Activated CD4-positive, alpha-beta T cell treated with anti-CD3 and anti-CD28 coated beads, Interleukin-2, amount 10 ng/mL, durations not matched to agents 24 days and 14 days (primary cell): ENCODE measurements at regions not wholly inside any gene's neighbourhood (a gene's known extent, or its start where the extent isn't known, plus 50 kb on each side); places are given as distances from the start of the nearest gene placed in this dataset.
"Not testable (repeated sequence)": the region's sequence is repeated elsewhere in the genome, so short reads cannot be mapped to it uniquely, and the experiment has no call there.

ENCODE experiments used
- DNase-seq: peaks from one replicate; pipeline ENCODE4 v3.0.0; 2022
- H3K27ac Mint-ChIP-seq: one replicate; pipeline ENCODE4 v1.8.0; 2022; ENCODE audit warnings: mild to moderate bottlenecking, mixed read lengths
- H3K27me3 Mint-ChIP-seq: one replicate; pipeline ENCODE4 v1.8.0; 2022; ENCODE audit warnings: mixed read lengths
- H3K36me3 Mint-ChIP-seq: one replicate; pipeline ENCODE4 v1.8.0; 2022; ENCODE audit warnings: low read depth, mild to moderate bottlenecking, mixed read lengths
- H3K4me1 Mint-ChIP-seq: one replicate; pipeline ENCODE4 v1.8.0; 2021; ENCODE audit warnings: mixed read lengths
- H3K4me3 Mint-ChIP-seq: one replicate; pipeline ENCODE4 v1.8.0; 2022; ENCODE audit warnings: mild to moderate bottlenecking, moderate library complexity, mixed read lengths
- H3K9me3 Mint-ChIP-seq: one replicate; pipeline ENCODE4 v1.8.0; 2021; ENCODE audit warnings: mixed read lengths
- intact Hi-C: fragments of 100-400 bp; cut with micrococcal nuclease; formaldehyde crosslinking; loops from one replicate; pipeline ENCODE4 v1.15.1; 2023

DNA sequence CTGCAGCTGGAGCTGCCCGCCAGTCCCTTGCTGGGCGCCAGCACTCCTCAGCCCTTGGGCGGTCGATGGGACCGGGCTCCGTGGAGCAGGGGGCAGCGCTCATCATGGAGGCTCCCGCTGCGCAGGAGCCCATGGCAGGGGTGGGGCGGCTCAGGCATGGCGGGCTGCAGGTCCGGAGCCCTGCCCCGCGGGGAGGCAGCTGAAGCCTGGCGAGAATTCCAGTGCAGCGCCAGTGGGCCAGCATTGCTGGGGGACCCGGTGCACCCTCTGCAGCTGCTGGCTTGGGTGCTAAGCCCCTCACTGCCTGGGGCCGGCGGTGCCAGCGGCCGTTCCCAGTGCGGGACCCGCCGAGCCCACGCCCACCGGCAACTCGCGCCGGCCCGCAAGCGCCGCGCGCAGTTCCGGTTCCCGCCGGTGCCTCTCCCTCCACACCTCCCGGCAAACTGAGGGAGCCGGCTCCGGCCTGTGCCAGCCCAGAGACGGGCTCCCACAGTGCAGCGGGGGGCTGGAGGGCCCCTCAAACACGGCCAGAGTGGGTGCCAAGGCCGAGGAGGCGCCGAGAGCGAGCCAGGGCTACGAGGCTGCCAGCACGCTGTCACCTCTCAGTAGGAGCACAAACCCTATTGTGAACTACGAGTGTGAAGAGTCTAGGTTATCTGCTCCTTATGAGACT lies 687.1 kb downstream of the PCDH17 start:
- no peak for DNase-seq
- Mint-ChIP-seq H3K27ac (no peak overlapping the region), H3K4me1 (no peaks in the 10 kb centered on the region), H3K4me3 (no peak overlapping the region), H3K27me3 (no peaks in the 10 kb centered on the region), H3K36me3 (no peaks in the 10 kb centered on the region), H3K9me3 (no peaks in the 10 kb centered on the region)
- intact Hi-C loops, result no loop called here

- intact Hi-C loops, result no loop called here
- no peak overlapping the region for H3K27ac Mint-ChIP-seq
- H3K36me3 Mint-ChIP-seq, result no peaks in the 10 kb centered on the region
- H3K9me3 Mint-ChIP-seq, result no peaks in the 10 kb centered on the region
- H3K27me3 Mint-ChIP-seq, result no peaks in the 10 kb centered on the region
- no peak for DNase-seq
- no peak overlapping the region for H3K4me3 Mint-ChIP-seq
- no peaks in the 10 kb centered on the region for H3K4me1 Mint-ChIP-seq
Observed at GRCh38 chr13:58324161-58324560, 692.6 kb downstream of the PCDH17 start.

DNA sequence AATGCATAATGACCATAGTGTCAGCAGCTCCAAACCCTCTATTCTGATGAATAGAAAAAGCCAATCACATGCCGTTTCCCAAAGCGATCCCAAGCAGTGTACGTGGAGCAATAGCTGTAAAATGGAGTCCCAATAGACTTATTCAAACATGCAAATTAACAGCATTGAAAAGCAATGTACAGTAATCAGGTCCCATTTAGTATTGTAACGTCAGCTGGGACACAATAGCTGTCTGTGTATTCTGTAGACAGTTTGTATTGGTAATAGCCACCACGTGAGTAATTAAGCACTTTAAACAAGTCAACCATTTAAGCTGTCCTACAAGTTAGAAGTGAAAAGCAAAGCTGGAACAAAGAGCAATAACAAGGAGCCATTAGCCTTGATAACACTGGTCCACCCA lies 698.2 kb downstream of the PCDH17 start:
- DNase-seq, result no peak
- Mint-ChIP-seq H3K27me3 (no peaks in the 10 kb centered on the region), H3K36me3 (no peaks in the 10 kb centered on the region), H3K9me3 (no peaks in the 10 kb centered on the region), H3K4me1 (no peaks in the 10 kb centered on the region), H3K27ac (no peak overlapping the region), H3K4me3 (no peak overlapping the region)
- intact Hi-C loops, result no loop called here

DNA sequence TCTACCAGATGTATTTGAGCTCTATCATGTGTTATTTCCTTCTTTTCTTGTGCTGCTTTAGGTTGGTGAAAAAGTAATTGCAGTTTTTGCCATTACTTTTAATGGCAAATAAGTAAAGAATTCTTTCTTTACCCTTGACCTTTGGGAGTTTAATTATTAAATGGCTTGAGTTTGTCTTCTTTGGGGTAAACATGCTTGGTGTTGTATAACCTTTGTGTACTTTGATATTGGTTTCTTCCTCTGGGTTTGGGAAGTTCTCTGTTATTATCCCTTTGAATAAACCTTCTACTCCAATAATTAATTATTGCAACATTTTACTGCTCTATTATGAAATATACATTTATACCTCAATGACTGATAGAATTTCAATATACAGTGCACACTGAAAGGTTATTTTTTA lies 709.4 kb downstream of the PCDH17 start:
- intact Hi-C loops, result no loop called here
- no peaks in the 10 kb centered on the region for H3K4me1 Mint-ChIP-seq
- peaks cover 5% of the 10 kb centered on the region for H3K9me3 Mint-ChIP-seq
- H3K4me3 Mint-ChIP-seq, result no peak overlapping the region
- H3K27ac Mint-ChIP-seq, result no peak overlapping the region
- H3K36me3 Mint-ChIP-seq, result no peaks in the 10 kb centered on the region
- H3K27me3 Mint-ChIP-seq, result no peaks in the 10 kb centered on the region
- DNase-seq, result no peak

DNA sequence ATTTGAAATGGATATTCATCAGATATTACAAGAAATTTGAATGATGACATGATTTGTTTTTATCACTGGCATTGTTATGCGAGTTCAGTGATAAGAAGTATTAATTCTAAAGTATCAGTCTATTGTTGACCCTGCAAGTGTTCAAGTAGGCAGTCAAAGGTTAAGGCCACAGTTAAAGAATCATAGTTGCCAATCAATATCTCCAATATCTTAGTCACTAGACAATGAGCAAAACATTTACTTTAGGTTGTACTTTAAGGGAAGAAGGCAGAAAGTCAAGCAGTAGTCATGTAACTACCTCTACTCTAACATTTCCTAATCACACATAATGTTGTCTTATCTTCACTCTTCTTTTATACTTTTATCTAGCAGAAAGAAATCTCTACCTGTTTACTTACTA lies 709.8 kb downstream of the PCDH17 start:
- intact Hi-C loops, result no loop called here
- Mint-ChIP-seq H3K4me1 (no peaks in the 10 kb centered on the region), H3K4me3 (no peak overlapping the region), H3K36me3 (no peaks in the 10 kb centered on the region), H3K27me3 (no peaks in the 10 kb centered on the region), H3K27ac (no peak overlapping the region), H3K9me3 (peaks cover 5% of the 10 kb centered on the region)
- DNase-seq, result no peak

GRCh38 chr13:58343076-58343475 lies 711.5 kb downstream of the PCDH17 start:
- Mint-ChIP-seq H3K36me3 (no peaks in the 10 kb centered on the region), H3K4me3 (no peak overlapping the region), H3K27me3 (no peaks in the 10 kb centered on the region), H3K9me3 (peaks cover 5% of the 10 kb centered on the region), H3K4me1 (no peaks in the 10 kb centered on the region), H3K27ac (no peak overlapping the region)
- DNase-seq, result no peak
- intact Hi-C loops, result no loop called here

- H3K4me1 Mint-ChIP-seq, H3K27ac Mint-ChIP-seq, H3K36me3 Mint-ChIP-seq, DNase-seq, intact Hi-C loops, H3K27me3 Mint-ChIP-seq, H3K4me3 Mint-ChIP-seq: not testable (repeated sequence)
- H3K9me3 Mint-ChIP-seq, result peaks cover 11% of the 10 kb centered on the region
Observed at GRCh38 chr13:58352100-58352499, 720.6 kb downstream of the PCDH17 start.

DNA sequence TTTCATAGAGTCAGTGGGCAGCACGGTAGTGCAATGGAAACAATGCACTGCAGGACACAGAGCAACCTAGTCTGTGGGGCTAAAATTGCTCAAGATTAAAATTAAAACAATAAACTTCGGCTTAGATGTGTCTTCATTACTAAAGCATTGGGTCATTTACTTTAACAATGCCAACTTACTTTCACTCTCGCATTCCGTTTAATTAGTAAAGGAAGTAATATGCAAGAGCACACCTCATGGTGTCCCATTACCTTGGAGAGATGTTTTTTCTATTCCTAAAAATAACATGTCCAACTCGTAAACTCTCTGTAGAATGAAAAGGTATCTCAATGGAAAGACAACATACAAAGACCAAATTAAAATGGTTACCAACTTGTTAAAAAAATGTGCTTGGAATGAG lies 738.4 kb downstream of the PCDH17 start:
- no peaks in the 10 kb centered on the region for H3K36me3 Mint-ChIP-seq
- DNase-seq, result no peak
- H3K27ac Mint-ChIP-seq, result no peak overlapping the region
- intact Hi-C loops, result no loop called here
- no peaks in the 10 kb centered on the region for H3K4me1 Mint-ChIP-seq
- H3K9me3 Mint-ChIP-seq, result peaks cover 4% of the 10 kb centered on the region
- no peak overlapping the region for H3K4me3 Mint-ChIP-seq
- no peaks in the 10 kb centered on the region for H3K27me3 Mint-ChIP-seq

DNA sequence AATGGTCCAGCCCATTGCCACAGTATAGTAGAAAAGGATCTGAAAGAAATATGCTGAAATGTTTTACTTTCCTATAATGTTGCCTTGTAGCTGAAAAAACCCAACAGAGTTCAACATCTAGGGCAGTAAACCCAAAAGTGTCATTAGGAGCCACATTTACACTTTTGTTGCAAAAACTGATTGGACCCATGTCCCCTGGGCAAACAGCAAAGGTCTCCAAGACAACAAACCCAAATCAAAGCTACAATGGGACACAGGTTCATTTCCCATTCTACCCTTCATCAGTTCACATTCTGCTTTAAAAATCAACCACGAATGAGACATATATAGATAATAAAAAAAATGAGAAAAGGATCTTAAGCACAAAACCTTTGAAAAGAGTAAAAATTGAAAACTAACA lies 744.8 kb downstream of the PCDH17 start:
- H3K4me3 Mint-ChIP-seq, result no peak overlapping the region

GRCh38 chr13:58376775-58377174 lies 745.2 kb downstream of the PCDH17 start:
- no peak overlapping the region for H3K27ac Mint-ChIP-seq
- no peaks in the 10 kb centered on the region for H3K4me1 Mint-ChIP-seq
- no peaks in the 10 kb centered on the region for H3K36me3 Mint-ChIP-seq
- intact Hi-C loops, result no loop called here
- peaks cover 6% of the 10 kb centered on the region for H3K9me3 Mint-ChIP-seq
- no peak overlapping the region for H3K4me3 Mint-ChIP-seq
- no peak for DNase-seq
- H3K27me3 Mint-ChIP-seq, result no peaks in the 10 kb centered on the region

More for the DNA sequence above, 744.8 kb downstream of the PCDH17 start:
- H3K9me3 Mint-ChIP-seq, result peaks cover 6% of the 10 kb centered on the region
- no peaks in the 10 kb centered on the region for H3K4me1 Mint-ChIP-seq
- no peak overlapping the region for H3K27ac Mint-ChIP-seq
- no peaks in the 10 kb centered on the region for H3K36me3 Mint-ChIP-seq
- no peaks in the 10 kb centered on the region for H3K27me3 Mint-ChIP-seq
- intact Hi-C loops, result no loop called here
- DNase-seq, result no peak

DNA sequence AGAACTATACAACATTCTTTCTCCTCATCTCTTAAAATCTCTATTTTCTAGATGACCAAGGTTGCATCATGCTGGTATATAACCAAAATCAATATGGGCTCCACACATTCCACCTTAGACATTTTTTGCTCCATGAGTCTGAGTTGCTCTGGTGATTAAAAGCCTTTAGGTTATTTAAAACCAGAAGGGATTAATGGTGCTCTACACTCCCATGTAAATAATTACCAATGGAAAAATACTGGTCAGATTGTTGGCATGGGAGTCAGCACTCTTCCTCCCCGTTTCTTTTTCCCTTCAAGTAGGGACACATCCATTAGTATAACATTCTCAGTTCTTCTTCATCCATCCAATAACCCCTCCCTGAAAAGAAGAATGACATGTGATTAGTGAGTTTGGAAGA lies 747.7 kb downstream of the PCDH17 start:
- no peak for DNase-seq
- no peaks in the 10 kb centered on the region for H3K36me3 Mint-ChIP-seq
- H3K4me1 Mint-ChIP-seq, result no peaks in the 10 kb centered on the region
- H3K27ac Mint-ChIP-seq, result no peak overlapping the region
- peaks cover 6% of the 10 kb centered on the region for H3K9me3 Mint-ChIP-seq
- intact Hi-C loops, result no loop called here
- no peak overlapping the region for H3K4me3 Mint-ChIP-seq
- H3K27me3 Mint-ChIP-seq, result no peaks in the 10 kb centered on the region

- H3K27me3 Mint-ChIP-seq, intact Hi-C loops, H3K4me1 Mint-ChIP-seq, H3K36me3 Mint-ChIP-seq, H3K27ac Mint-ChIP-seq, H3K9me3 Mint-ChIP-seq, DNase-seq, H3K4me3 Mint-ChIP-seq: not testable (repeated sequence)
Observed at GRCh38 chr13:58385336-58385735, 753.8 kb downstream of the PCDH17 start.

DNA sequence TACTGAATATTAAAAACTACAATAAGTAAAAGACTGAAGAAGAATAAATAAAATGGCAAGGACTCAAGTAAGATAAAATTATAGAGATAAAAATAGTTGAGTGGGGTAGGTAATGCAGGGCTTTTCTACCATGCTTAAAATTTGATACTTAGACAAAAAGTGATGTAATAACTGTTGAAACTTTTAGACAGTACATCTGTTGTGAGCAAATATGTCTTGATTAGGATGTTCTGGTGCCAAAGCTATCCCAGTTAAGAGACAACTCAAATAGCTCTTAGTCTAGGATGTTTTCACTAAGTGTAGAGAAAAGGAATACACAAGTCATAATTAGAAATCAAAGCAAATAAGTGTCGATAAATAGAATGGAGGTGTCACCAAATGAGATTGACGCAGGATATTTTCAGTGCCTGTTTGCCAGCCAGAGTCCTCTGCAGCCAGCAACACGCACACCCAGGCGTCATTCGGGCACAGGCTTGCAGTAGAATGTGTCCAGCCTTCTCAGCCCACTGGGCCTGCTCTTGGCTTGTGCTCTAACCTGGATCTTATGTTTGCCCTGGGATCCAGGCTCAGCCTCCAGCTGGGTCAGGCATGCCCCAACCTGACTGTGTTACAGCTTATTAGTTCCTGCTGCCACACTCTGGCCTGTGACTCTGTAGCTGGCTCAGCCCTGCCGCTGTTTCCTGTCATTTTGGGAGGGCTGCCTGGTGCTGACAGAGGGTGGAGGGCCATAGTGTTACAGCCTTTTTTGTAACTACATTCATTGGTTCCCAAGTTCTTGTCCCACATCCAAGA lies 766.2 kb downstream of the PCDH17 start:
- peaks cover 18% of the 10 kb centered on the region for H3K9me3 Mint-ChIP-seq
- H3K4me3 Mint-ChIP-seq, result no peak overlapping the region
- no peak for DNase-seq
- no peaks in the 10 kb centered on the region for H3K27me3 Mint-ChIP-seq
- H3K36me3 Mint-ChIP-seq, result no peaks in the 10 kb centered on the region
- H3K4me1 Mint-ChIP-seq, result no peaks in the 10 kb centered on the region
- intact Hi-C loops, result no loop called here
- H3K27ac Mint-ChIP-seq, result no peak overlapping the region

DNA sequence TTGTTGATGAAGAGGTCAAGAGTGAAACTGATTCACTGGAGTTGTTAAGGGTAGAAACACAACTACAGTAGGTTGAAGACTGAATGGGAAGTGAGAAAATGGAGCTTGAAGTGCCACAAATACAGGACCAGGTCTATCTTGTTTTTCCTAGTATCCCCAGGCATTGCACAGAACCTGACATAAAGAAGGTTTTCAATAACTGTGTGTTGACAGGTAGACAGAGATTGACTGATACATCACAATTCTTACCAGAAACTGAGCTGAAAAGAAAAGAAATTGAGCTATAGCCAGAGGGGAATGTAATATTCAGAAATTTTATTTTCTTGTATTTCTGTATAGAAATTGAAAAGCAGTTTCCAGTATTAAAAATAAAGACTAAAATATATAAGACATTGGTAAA lies 767.7 kb downstream of the PCDH17 start:
- no peak overlapping the region for H3K4me3 Mint-ChIP-seq
- peaks cover 18% of the 10 kb centered on the region for H3K9me3 Mint-ChIP-seq
- H3K27ac Mint-ChIP-seq, result no peak overlapping the region
- intact Hi-C loops, result no loop called here
- no peaks in the 10 kb centered on the region for H3K4me1 Mint-ChIP-seq
- no peaks in the 10 kb centered on the region for H3K36me3 Mint-ChIP-seq
- DNase-seq, result no peak
- H3K27me3 Mint-ChIP-seq, result no peaks in the 10 kb centered on the region

GRCh38 chr13:58406545-58406944 lies 775.0 kb downstream of the PCDH17 start:
- no peaks in the 10 kb centered on the region for H3K36me3 Mint-ChIP-seq
- no peak overlapping the region for H3K4me3 Mint-ChIP-seq
- H3K9me3 Mint-ChIP-seq, result no peaks in the 10 kb centered on the region
- intact Hi-C loops, result no loop called here
- no peak for DNase-seq
- H3K4me1 Mint-ChIP-seq, result no peaks in the 10 kb centered on the region
- no peak overlapping the region for H3K27ac Mint-ChIP-seq
- no peaks in the 10 kb centered on the region for H3K27me3 Mint-ChIP-seq
